ENCODE measurements at regions not wholly inside any gene's neighbourhood (a gene's known extent, or its start where the extent isn't known, plus 50 kb on each side); places are given as distances from the start of the nearest gene placed in this dataset.

DNA sequence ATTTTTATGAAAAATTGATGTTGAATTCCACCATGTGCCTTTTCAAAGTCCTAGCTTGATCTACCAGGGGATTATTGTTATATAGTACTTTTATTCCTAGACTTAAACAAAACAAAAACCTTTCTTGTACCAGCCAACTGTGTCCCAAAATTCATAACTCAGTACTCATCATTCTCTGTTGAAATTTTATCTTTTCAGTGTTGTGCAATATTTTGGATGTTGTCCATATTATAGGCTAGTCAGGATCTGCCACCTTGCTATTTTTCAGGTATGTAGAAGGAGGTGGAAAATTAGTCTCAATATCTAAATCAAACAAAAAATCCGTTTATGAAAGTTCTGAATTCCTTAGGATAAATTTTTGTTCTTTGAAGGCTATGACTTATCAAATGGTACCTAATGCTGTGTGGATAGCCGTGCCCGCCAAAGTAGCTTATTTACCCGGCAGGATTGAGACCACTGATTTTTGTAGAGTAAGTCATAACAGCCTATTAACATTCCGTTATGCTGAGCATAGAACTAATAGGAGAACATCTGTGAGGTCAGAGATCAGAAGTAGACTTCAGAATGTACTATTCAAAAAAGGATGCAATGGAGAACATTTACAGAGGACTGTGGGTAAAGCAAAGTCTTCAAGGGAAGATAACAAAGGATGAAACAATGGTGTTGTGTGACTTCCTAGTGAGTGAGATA, 304.7 kb downstream of the SOX4 start:
- no peak overlapping the region for H3K4ac ChIP-seq (ENCODE audit: low read depth, low read length)

GRCh38 chr6:21899708-21900107, 306.2 kb downstream of the SOX4 start:
- Histone ChIP-seq H2BK12ac (ENCODE audit: low read length) (no peak overlapping the region), H2BK120ac (ENCODE audit: insufficient read depth, low read length, poor library complexity) (no peak overlapping the region)
- WGBS (ENCODE audit: extremely low coverage, insufficient coverage, insufficient read length) = no CpG with 5 or more reads among the region's 6 CpGs

More for the DNA sequence above, 304.7 kb downstream of the SOX4 start:
- Histone ChIP-seq H3K79me2 (ENCODE audit: control insufficient read depth, insufficient read depth, low read length, poor library complexity) (no peaks in the 10 kb centered on the region), H3K36me3 (ENCODE audit: control insufficient read depth in 1 of 2, insufficient read depth in 2 of 2, low read length in 2 of 2) (peaks cover 0 to 2% of the 10 kb centered on the region in 2 experiments), H3K9ac (ENCODE audit: low read length) (no peak overlapping the region), H2BK12ac (ENCODE audit: low read length) (no peak overlapping the region), H3K14ac (ENCODE audit: low read length) (no peak overlapping the region), H2AFZ (ENCODE audit: insufficient read depth, low read length, poor library complexity) (no peak overlapping the region), H2AK5ac (ENCODE audit: low read length) (no peak overlapping the region), H4K8ac (ENCODE audit: low read depth, low read length) (no peak overlapping the region), H3K4me3 (ENCODE audit: low read depth, low read length) (no peak overlapping the region), H3K27ac (ENCODE audit: low read depth, low read length) (no peak overlapping the region), H4K12ac (ENCODE audit: low read depth, low read length) (no peak overlapping the region), H2BK120ac (ENCODE audit: insufficient read depth, low read length, poor library complexity) (no peak overlapping the region), H3K4me1 (ENCODE audit: control insufficient read depth in 1 of 2, insufficient read depth in 2 of 2, low read length in 2 of 2) (peaks cover 0 to 4% of the 10 kb centered on the region in 2 experiments), H3K23ac (ENCODE audit: low read length) (no peak overlapping the region), H3K27me3 (ENCODE audit: insufficient read depth, low read length) (no peaks in the 10 kb centered on the region), H3K18ac (ENCODE audit: low read length) (no peak overlapping the region), H2BK5ac (ENCODE audit: low read depth, low read length, poor library complexity) (no peak overlapping the region), H3K79me1 (ENCODE audit: low read length) (peaks cover 2% of the 10 kb centered on the region), H4K91ac (ENCODE audit: low read depth, low read length) (no peak overlapping the region), H3K9me3 (ENCODE audit: insufficient read depth, low read depth, low read length) (no peaks in the 10 kb centered on the region), H3K4me2 (ENCODE audit: low read length) (no peak overlapping the region)
- no CpG with 5 or more reads among the region's 5 CpGs for WGBS (ENCODE audit: extremely low coverage, insufficient coverage, insufficient read length)
- DNase-seq = peak in 1 of 2 donors; percentile 50

GRCh38 chr6:21900730-21901129, 307.2 kb downstream of the SOX4 start:
- H3K23ac ChIP-seq (ENCODE audit: low read length) = no peak overlapping the region
- H2AFZ ChIP-seq (ENCODE audit: insufficient read depth, low read length, poor library complexity) = no peak overlapping the region
- no peaks in the 10 kb centered on the region for H3K9me3 ChIP-seq (ENCODE audit: insufficient read depth, low read depth, low read length)
- H3K79me2 ChIP-seq (ENCODE audit: control insufficient read depth, insufficient read depth, low read length, poor library complexity) = no peaks in the 10 kb centered on the region
- H3K18ac ChIP-seq (ENCODE audit: low read length) = no peak overlapping the region
- H3K4me1 ChIP-seq (ENCODE audit: control insufficient read depth in 1 of 2, insufficient read depth in 2 of 2, low read length in 2 of 2) = peaks cover 0 to 4% of the 10 kb centered on the region in 2 experiments
- H3K4me3 ChIP-seq (ENCODE audit: low read depth, low read length) = no peak overlapping the region
- H2AK5ac ChIP-seq (ENCODE audit: low read length) = no peak overlapping the region
- no CpG with 5 or more reads among the region's 2 CpGs for WGBS (ENCODE audit: extremely low coverage, insufficient coverage, insufficient read length)
- no peak overlapping the region for H4K8ac ChIP-seq (ENCODE audit: low read depth, low read length)
- no peak overlapping the region for H2BK12ac ChIP-seq (ENCODE audit: low read length)
- peaks cover 0 to 2% of the 10 kb centered on the region in 2 experiments for H3K36me3 ChIP-seq (ENCODE audit: control insufficient read depth in 1 of 2, insufficient read depth in 2 of 2, low read length in 2 of 2)
- H2BK5ac ChIP-seq (ENCODE audit: low read depth, low read length, poor library complexity) = no peak overlapping the region
- no peak overlapping the region for H3K4me2 ChIP-seq (ENCODE audit: low read length)
- H3K9ac ChIP-seq (ENCODE audit: low read length) = no peak overlapping the region
- no peak overlapping the region for H3K27ac ChIP-seq (ENCODE audit: low read depth, low read length)
- H2BK120ac ChIP-seq (ENCODE audit: insufficient read depth, low read length, poor library complexity) = no peak overlapping the region
- H3K27me3 ChIP-seq (ENCODE audit: insufficient read depth, low read length) = no peaks in the 10 kb centered on the region
- no peak overlapping the region for H4K12ac ChIP-seq (ENCODE audit: low read depth, low read length)
- no peak overlapping the region for H3K4ac ChIP-seq (ENCODE audit: low read depth, low read length)
- DNase-seq = no peak
- H4K91ac ChIP-seq (ENCODE audit: low read depth, low read length) = no peak overlapping the region
- peaks cover 2% of the 10 kb centered on the region for H3K79me1 ChIP-seq (ENCODE audit: low read length)
- no peak overlapping the region for H3K14ac ChIP-seq (ENCODE audit: low read length)

More at GRCh38 chr6:21899708-21900107, 306.2 kb downstream of the SOX4 start:
- Histone ChIP-seq H3K23ac (ENCODE audit: low read length) (no peak overlapping the region), H3K18ac (ENCODE audit: low read length) (no peak overlapping the region), H3K9me3 (ENCODE audit: insufficient read depth, low read depth, low read length) (no peaks in the 10 kb centered on the region), H3K4me2 (ENCODE audit: low read length) (no peak overlapping the region), H3K9ac (ENCODE audit: low read length) (no peak overlapping the region), H3K36me3 (ENCODE audit: control insufficient read depth in 1 of 2, insufficient read depth in 2 of 2, low read length in 2 of 2) (peaks cover 0 to 2% of the 10 kb centered on the region in 2 experiments), H3K4me3 (ENCODE audit: low read depth, low read length) (no peak overlapping the region), H3K14ac (ENCODE audit: low read length) (no peak overlapping the region), H4K91ac (ENCODE audit: low read depth, low read length) (no peak overlapping the region), H3K4ac (ENCODE audit: low read depth, low read length) (no peak overlapping the region), H3K79me2 (ENCODE audit: control insufficient read depth, insufficient read depth, low read length, poor library complexity) (no peaks in the 10 kb centered on the region), H3K79me1 (ENCODE audit: low read length) (peaks cover 2% of the 10 kb centered on the region), H3K4me1 (ENCODE audit: control insufficient read depth in 1 of 2, insufficient read depth in 2 of 2, low read length in 2 of 2) (peaks cover 0 to 4% of the 10 kb centered on the region in 2 experiments), H2AK5ac (ENCODE audit: low read length) (no peak overlapping the region), H3K27ac (ENCODE audit: low read depth, low read length) (no peak overlapping the region), H3K27me3 (ENCODE audit: insufficient read depth, low read length) (no peaks in the 10 kb centered on the region), H4K12ac (ENCODE audit: low read depth, low read length) (no peak overlapping the region), H4K8ac (ENCODE audit: low read depth, low read length) (no peak overlapping the region), H2AFZ (ENCODE audit: insufficient read depth, low read length, poor library complexity) (no peak overlapping the region), H2BK5ac (ENCODE audit: low read depth, low read length, poor library complexity) (no peak overlapping the region)
- DNase-seq = no peak

DNA sequence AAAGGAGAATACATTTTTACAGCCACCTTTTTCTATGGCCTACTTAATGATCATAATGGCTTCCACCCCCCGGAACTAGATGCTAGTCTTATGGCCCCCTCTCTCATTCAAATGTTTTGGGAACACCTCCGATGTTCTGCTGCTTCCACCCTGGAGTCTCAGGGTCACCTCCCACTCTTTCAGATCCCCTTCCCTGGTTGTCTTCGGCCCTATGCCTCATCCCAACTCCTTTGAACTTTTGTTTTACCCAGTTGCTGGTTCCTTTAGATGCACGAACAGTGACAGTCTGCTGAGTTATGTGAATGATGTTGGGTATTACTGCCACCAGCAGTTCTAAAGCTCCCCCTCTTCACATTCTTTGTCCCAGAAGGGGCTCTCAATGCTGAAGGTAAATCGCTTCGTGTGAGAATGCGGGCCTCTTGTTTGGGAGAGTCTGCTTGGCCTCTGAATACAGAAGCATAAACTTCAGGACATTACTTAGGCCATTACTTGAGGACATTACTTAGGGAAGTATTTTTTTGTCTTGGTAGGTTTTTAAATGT, 309.1 kb downstream of the SOX4 start:
- WGBS (ENCODE audit: extremely low coverage, insufficient coverage, insufficient read length) = no CpG with 5 or more reads among the region's 7 CpGs

More for the DNA sequence above, 309.1 kb downstream of the SOX4 start:
- H3K27me3 ChIP-seq (ENCODE audit: insufficient read depth, low read length) = no peaks in the 10 kb centered on the region
- DNase-seq = peak in 1 of 2 donors; percentile 51
- H2BK12ac ChIP-seq (ENCODE audit: low read length) = no peak overlapping the region
- H3K9me3 ChIP-seq (ENCODE audit: insufficient read depth, low read depth, low read length) = no peaks in the 10 kb centered on the region
- no peak overlapping the region for H2BK5ac ChIP-seq (ENCODE audit: low read depth, low read length, poor library complexity)
- H3K14ac ChIP-seq (ENCODE audit: low read length) = no peak overlapping the region
- no peak overlapping the region for H3K4me3 ChIP-seq (ENCODE audit: low read depth, low read length)
- H3K9ac ChIP-seq (ENCODE audit: low read length) = no peak overlapping the region
- H2AK5ac ChIP-seq (ENCODE audit: low read length) = no peak overlapping the region
- peaks cover 2% of the 10 kb centered on the region for H3K79me1 ChIP-seq (ENCODE audit: low read length)
- H3K4me1 ChIP-seq (ENCODE audit: control insufficient read depth in 1 of 2, insufficient read depth in 2 of 2, low read length in 2 of 2) = peaks cover 0 to 4% of the 10 kb centered on the region in 2 experiments
- no peak overlapping the region for H3K27ac ChIP-seq (ENCODE audit: low read depth, low read length)
- no peak overlapping the region for H3K18ac ChIP-seq (ENCODE audit: low read length)
- no peak overlapping the region for H2AFZ ChIP-seq (ENCODE audit: insufficient read depth, low read length, poor library complexity)
- H4K91ac ChIP-seq (ENCODE audit: low read depth, low read length) = no peak overlapping the region
- H3K4me2 ChIP-seq (ENCODE audit: low read length) = no peak overlapping the region
- no peak overlapping the region for H4K8ac ChIP-seq (ENCODE audit: low read depth, low read length)
- peak overlapping the region; percentile 4 for H3K4ac ChIP-seq (ENCODE audit: low read depth, low read length)
- H4K12ac ChIP-seq (ENCODE audit: low read depth, low read length) = no peak overlapping the region
- no peak overlapping the region for H2BK120ac ChIP-seq (ENCODE audit: insufficient read depth, low read length, poor library complexity)
- no peak overlapping the region for H3K23ac ChIP-seq (ENCODE audit: low read length)
- H3K79me2 ChIP-seq (ENCODE audit: control insufficient read depth, insufficient read depth, low read length, poor library complexity) = no peaks in the 10 kb centered on the region
- H3K36me3 ChIP-seq (ENCODE audit: control insufficient read depth in 1 of 2, insufficient read depth in 2 of 2, low read length in 2 of 2) = peaks cover 0 to 2% of the 10 kb centered on the region in 2 experiments

Data from trophoblast cell (in vitro differentiated cells and primary cell).